HL-60 (cell line): ENCODE measurements at regions not wholly inside any gene's neighbourhood (a gene's known extent, or its start where the extent isn't known, plus 50 kb on each side); places are given as distances from the start of the nearest gene placed in this dataset.

Experiments
- DNase-seq, 2 experiments: peaks; one replicate each; pipeline ENCODE4 v3.0.0-alpha.2; 2010 to 2020; ENCODE audit warnings: low read depth in 1 of 2, low spot score in 1 of 2
- H3K27ac ChIP-seq: fragments of 250-450 bp; sonication (Bioruptor Pico); replicated peaks from 2 replicates; pipeline ENCODE4 v1.5.1; 2020; ENCODE audit warnings: mild to moderate bottlenecking, moderate library complexity
- H3K27me3 ChIP-seq: fragments of 250-450 bp; sonication (Bioruptor Pico); 2 replicates; pipeline ENCODE4 v1.5.1; 2021; ENCODE audit warnings: mild to moderate bottlenecking, moderate library complexity; ENCODE audit not compliant: insufficient read depth, poor library complexity, severe bottlenecking
- H3K4me3 ChIP-seq: replicated peaks from 2 replicates; pipeline ENCODE4 v1.5.1; 2011; ENCODE audit warnings: mild to moderate bottlenecking, control low read depth, low read length; ENCODE audit not compliant: insufficient read depth
- GABPA ChIP-seq: IDR thresholded peaks from 2 replicates; pipeline ENCODE4 v1.6.1; 2012; ENCODE audit warnings: low read depth
- POLR2AphosphoS5 ChIP-seq: IDR thresholded peaks from 2 replicates; pipeline ENCODE4 v1.6.1; 2012; ENCODE audit warnings: low read depth
- REST ChIP-seq: IDR thresholded peaks from 2 replicates; pipeline ENCODE4 v1.6.1; 2012; ENCODE audit warnings: low read depth; ENCODE audit not compliant: insufficient replicate concordance
- SPI1 ChIP-seq: IDR thresholded peaks from 2 replicates; pipeline ENCODE4 v1.6.1; 2012; ENCODE audit warnings: low read depth, mild to moderate bottlenecking, borderline replicate concordance
- TF ChIP-seq, protein P1 (sequence below): IDR thresholded peaks from one replicate; pipeline ENCODE4 v1.5.1; 2011; ENCODE audit warnings: low read length, control low read depth, inconsistent platforms; ENCODE audit not compliant: insufficient read depth

DNA sequence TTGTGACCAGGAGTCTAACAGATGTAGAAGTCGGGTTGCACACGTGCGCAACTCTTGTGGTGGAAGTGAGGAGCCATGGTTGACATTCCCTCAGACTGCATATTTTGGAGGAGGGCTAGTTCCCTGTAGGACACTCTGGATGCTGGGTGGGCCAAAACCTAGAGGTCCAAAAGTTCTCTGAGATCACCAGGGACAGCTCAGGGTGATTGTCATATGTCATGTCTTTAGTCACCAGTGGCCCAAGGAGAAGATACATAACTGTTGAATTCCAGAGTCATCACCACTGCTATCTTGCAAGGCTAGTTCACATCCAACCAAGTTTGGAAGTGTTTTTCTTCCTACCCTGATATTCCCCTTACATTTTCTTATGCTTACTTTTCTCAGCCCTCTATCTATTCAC, 95.2 kb upstream of the C3orf80 start:
- no peak for DNase-seq
- no peak for TF ChIP-seq POLR2AphosphoS5
- TF ChIP-seq SPI1: no peak
- no peak for TF ChIP-seq REST
- TF ChIP-seq, protein P1, sequence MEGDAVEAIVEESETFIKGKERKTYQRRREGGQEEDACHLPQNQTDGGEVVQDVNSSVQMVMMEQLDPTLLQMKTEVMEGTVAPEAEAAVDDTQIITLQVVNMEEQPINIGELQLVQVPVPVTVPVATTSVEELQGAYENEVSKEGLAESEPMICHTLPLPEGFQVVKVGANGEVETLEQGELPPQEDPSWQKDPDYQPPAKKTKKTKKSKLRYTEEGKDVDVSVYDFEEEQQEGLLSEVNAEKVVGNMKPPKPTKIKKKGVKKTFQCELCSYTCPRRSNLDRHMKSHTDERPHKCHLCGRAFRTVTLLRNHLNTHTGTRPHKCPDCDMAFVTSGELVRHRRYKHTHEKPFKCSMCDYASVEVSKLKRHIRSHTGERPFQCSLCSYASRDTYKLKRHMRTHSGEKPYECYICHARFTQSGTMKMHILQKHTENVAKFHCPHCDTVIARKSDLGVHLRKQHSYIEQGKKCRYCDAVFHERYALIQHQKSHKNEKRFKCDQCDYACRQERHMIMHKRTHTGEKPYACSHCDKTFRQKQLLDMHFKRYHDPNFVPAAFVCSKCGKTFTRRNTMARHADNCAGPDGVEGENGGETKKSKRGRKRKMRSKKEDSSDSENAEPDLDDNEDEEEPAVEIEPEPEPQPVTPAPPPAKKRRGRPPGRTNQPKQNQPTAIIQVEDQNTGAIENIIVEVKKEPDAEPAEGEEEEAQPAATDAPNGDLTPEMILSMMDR: no peak
- no peak for TF ChIP-seq GABPA
- Histone ChIP-seq H3K4me3 (no peak overlapping the region), H3K27me3 (no peaks in the 10 kb centered on the region), H3K27ac (no peak overlapping the region)

GRCh38 chr3:160130950-160131349, 94.3 kb upstream of the C3orf80 start:
- DNase-seq: no peak
- H3K27ac ChIP-seq: no peak overlapping the region
- no peak for TF ChIP-seq REST
- TF ChIP-seq, protein P1: no peak
- TF ChIP-seq SPI1: no peak
- no peak for TF ChIP-seq POLR2AphosphoS5
- TF ChIP-seq GABPA: no peak
- no peak overlapping the region for H3K4me3 ChIP-seq
- H3K27me3 ChIP-seq: no peaks in the 10 kb centered on the region

- no peak for DNase-seq
- TF ChIP-seq, protein P1: no peak
- TF ChIP-seq SPI1 (no peak), POLR2AphosphoS5 (no peak), REST (no peak), GABPA (no peak)
- H3K27ac ChIP-seq: no peak overlapping the region
- H3K27me3 ChIP-seq: no peaks in the 10 kb centered on the region
- no peak overlapping the region for H3K4me3 ChIP-seq
Observed at GRCh38 chr3:160132226-160132625, 93.0 kb upstream of the C3orf80 start.
